HG02571 (cell line): ENCODE measurements at regions not wholly inside any gene's neighbourhood (a gene's known extent, or its start where the extent isn't known, plus 50 kb on each side); places are given as distances from the start of the nearest gene placed in this dataset.

Source experiments
- ATAC-seq: cut with Tn5 transposase; IDR thresholded peaks from one replicate; pipeline ENCODE4 v1.9.1; 2021; ENCODE audit warnings: mild to moderate bottlenecking, moderate library complexity; ENCODE audit not compliant: unreplicated experiment

DNA sequence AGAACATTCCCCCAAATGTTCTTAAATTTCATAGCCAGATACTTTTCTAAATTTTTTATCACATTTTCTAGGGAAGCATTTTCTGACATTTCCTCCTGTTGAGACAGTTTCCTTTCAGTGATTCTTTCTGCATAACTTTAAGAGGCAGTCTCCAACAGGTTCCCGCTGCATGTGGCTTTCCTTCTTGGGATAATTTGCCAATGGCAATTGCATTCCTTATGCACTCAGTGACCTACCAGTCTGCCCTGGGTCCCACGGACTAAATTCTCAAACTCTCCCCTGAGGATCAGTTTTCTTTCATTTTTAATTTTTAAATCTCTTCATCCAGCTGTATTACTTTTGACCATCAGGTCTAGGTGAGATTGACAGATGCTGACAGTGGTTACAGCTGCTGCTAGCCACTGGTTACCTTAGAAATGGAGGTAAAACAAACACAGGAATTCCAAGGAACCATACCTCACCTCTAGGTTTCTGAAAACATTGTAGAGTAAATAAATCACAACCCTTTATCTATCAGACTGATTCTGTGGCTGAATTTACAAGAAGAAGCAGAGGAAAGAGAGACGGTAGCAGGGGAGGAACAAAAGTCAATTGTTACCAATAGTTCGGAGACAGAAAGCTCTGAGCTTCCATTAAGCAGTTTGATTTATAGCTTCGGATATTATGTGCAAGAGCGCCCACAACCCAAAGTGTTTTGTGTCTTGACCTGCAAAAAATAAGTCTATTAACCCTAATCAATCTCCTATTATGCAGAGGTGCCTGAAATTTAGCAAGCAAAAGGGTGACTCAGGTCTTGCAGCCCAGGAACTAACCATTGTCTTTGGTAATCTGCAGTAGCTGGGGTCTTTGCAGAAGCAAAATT is 216.0 kb downstream of the PMP22 start:
- ATAC-seq = no peak

- ATAC-seq = no peak
Observed at GRCh38 chr17:15048381-15048780, 216.7 kb downstream of the PMP22 start.

GRCh38 chr17:15042311-15042710 is 222.8 kb downstream of the PMP22 start:
- ATAC-seq = no peak

GRCh38 chr17:15039366-15039765 is 225.8 kb downstream of the PMP22 start:
- ATAC-seq = no peak

DNA sequence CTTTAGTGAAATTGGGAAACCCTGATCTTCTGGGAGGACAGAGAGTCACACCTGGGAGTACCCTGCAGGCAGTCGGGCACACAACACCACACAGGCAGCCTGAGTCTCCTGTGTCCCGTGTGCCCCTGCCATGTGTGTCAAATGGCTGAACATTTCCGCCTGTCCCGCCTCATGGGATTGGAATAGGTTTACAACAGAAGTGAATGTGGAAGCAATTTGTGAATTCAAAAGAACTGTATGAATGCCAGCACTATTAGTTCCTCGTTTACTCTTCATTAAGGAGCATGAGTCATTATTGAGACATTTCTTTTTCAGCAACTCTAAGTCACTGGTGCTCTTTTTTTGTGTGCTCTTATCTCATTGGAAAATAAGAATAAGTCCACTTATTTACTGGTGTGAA is 226.5 kb downstream of the PMP22 start:
- ATAC-seq = no peak

DNA sequence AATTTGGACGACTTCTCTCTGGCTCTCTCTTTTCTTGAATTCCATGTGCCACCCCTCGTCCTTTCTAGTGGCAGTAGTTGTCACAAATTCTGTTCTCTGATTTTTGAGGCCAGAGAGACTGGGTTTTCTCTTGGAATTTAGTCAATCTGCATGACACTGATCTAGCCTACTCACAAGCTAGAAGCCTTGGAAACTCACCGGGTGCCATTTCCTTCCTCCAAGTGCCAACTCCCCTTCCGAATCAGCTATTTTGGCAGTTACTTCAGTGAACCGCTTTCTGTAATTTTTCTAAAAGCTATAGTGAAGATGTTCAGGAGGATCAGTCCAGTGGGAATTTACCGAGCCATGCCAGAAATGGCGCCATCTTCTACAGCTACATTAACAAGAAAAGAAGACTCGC is 228.9 kb downstream of the PMP22 start:
- no peak for ATAC-seq

- no peak for ATAC-seq
Observed at GRCh38 chr17:15031975-15032374, 233.2 kb downstream of the PMP22 start.

GRCh38 chr17:15029469-15029868 is 235.7 kb downstream of the PMP22 start:
- ATAC-seq = no peak

GRCh38 chr17:15027853-15028252 is 237.3 kb downstream of the PMP22 start:
- no peak for ATAC-seq

GRCh38 chr17:15026088-15026487 is 239.0 kb downstream of the PMP22 start:
- ATAC-seq = no peak

DNA sequence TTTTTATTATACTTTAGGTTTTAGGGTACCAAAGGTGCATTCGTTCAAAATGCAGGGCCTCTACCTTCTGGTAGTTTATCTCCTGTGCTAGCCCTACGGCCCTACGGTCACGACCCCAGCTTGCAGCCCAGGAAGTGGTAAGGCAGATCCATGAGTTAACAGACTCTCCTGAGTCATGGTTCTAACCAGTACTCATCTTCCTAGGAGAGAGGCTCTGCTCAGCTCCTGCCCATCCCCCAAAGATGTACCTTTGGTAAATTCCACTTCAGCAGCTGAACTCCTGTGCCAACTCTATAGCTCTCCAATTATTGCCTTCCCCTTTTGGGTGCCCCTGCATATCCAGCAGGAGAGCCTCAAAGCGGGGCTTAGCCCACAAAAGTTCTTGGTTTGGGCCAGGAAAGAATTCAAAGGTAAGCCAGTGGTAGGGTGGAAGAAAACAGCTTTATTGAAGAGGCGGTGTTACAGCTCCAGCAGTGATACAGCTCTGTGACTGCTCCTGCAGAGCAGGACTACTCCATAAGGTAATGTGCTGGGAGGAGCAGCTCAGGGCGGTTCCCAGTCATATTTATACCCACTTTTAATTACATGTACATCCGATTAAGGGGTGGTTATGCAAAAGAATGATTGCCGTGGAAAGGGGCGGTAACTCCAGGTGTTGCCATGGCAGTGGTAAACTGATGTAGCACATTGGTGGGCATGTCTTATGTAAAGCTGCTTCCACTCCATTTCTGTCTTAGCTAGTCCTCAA is 241.4 kb downstream of the PMP22 start:
- ATAC-seq = no peak

DNA sequence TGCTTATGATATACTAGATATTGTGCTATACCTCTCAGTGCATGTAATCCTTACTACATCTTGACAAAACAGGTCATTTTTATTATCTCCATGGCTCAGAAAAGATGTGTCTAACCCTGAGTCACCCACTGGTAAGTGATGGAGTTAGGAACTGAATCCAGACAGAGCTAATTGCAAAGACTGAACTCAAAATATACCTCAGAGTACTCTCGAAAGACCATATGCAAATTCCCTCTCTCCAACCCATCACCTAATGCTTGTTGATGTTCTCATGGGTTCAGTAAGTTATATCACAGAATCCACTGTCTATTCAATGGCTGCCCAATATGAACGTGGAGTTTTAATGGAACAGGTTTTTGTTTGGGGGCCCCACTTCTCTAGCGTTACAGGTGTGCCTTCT is 246.0 kb downstream of the PMP22 start:
- no peak for ATAC-seq

DNA sequence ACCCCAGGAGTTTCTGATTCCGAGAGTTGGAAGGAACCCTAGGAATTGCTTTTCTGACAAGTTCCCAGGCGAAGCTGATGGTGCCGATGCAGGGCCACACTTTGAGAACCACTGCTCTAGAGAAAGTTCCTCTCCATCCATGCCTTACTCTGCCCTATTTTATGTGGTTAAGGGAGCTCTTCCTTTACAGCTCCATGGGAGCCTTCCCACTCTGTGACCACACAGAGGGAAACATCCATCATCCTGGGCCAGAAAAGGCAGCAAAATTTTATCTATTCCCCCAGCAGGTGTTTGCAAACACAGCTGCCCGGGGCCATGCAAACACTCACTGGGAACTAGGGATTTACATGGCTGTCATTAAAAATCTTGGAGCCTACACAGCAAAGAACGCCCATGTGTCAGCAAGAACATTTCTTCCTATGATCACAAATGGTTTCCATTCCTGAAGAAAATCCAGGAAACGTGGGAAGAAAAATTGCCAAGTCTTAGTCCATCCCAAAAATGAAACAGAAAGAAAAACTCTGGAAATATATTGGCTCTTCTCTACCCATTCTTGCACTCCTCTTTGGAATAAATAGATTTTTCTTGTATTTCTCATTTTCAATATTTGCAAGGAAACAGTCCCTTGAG is 252.7 kb downstream of the PMP22 start:
- no peak for ATAC-seq

- ATAC-seq = no peak
Observed at GRCh38 chr17:15009087-15009486, 256.0 kb downstream of the PMP22 start.

DNA sequence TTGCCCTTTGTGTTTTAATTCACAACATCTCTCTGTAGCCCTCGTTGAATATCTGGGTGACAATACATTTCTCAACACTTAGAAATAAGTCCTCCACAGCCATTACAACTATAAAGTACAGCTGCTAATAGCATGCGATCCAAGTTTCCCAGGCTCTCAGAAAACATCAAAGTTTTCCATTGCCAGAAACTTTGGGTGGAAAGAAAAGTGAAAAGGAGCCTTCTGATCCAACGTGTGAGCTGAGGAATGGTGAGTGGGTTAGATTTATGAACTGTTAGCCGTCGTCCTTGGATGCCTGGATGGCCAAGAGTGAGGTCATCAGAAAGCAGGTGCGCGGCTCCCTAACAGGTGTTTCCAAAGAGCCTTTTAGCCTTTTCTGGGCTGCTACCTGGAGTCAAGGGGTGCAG is 258.0 kb downstream of the PMP22 start:
- ATAC-seq = no peak

- ATAC-seq = no peak
Observed at GRCh38 chr17:15006421-15007128, 258.6 kb downstream of the PMP22 start.

DNA sequence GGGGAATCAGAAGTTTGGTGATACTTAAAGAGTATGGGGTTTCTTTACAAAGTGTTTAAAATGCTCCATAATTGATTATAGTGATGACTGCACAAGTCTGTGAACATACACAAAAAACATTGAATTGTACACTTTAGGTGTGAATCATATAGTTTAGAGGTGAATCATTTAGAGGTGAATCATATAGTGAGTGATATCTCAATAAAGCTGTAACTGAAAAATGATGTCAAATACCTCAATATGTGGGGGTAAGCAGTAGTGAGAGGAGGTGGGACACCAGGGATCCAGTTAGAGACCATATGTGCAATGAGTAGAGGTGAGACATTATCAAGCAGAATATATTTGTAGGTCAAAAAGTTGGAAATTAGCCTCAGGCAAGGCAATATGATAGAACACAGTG is 264.5 kb downstream of the PMP22 start:
- no peak for ATAC-seq

GRCh38 chr17:14997290-14997689 is 267.8 kb downstream of the PMP22 start:
- ATAC-seq = no peak

DNA sequence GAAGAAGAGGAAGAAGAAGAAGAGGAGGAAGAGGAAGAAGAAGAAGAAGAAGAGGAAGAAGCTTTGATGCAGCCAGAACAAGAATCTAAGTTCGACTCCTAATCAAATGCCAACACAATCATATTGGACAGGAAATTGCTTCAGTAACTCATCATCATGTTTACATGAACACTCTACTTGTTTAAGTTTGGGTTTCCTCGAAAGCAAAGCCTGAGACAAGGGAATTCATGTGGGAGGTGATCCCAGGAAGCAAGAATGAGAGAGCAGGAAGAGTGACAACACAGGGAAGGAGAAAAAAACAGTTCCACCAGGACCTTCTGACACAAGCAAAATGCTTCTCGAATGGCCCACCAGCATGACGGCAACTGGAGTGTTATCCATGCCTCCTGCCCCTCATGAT is 279.0 kb downstream of the PMP22 start:
- no peak for ATAC-seq

DNA sequence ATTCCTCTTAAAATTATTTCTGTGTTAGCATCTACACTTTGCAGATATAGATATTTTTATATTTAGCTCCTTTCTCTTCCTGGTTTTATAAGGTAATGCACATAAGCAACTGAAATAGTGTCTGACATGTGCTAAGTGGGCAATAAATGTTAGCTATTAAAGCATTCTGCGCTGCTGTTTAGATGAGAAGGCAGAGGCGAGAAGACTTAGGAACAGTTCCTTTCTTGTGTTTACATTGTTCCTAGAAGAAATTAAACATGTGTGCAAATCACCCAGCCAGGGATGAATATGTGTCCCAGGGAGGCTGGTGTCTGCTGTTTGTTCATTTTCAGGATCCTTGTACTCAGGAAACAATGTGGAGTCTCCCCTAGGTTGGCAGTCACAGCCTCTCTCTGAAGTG is 292.3 kb downstream of the PMP22 start:
- no peak for ATAC-seq

- ATAC-seq = no peak
Observed at GRCh38 chr17:14971054-14971453, 294.1 kb downstream of the PMP22 start.
